ENCODE measurements at regions not wholly inside any gene's neighbourhood (a gene's known extent, or its start where the extent isn't known, plus 50 kb on each side); places are given as distances from the start of the nearest gene placed in this dataset.
A peak's percentile ranks its signal among the peaks of the same experiment; 100 is the strongest.
"Not testable (repeated sequence)": the region's sequence is repeated elsewhere in the genome, so short reads cannot be mapped to it uniquely, and the experiment has no call there.

- not testable (repeated sequence) for H3K4me3 ChIP-seq (ENCODE audit: low read depth in 1 of 3, low read length in 3 of 3); H3K27me3 ChIP-seq (ENCODE audit: control insufficient read depth in 3 of 3, insufficient read depth in 3 of 3, low read length in 3 of 3); DNase-seq; FAIRE-seq; H3K4me1 ChIP-seq (ENCODE audit: control insufficient read depth in 3 of 3, insufficient read depth in 2 of 3, low read depth in 1 of 3, low read length in 2 of 3); H3K36me3 ChIP-seq (ENCODE audit: control insufficient read depth in 3 of 3, insufficient read depth in 2 of 3, low read depth in 1 of 3, low read length in 3 of 3); H3K9me3 ChIP-seq (ENCODE audit: control insufficient read depth in 2 of 2, insufficient read depth in 1 of 2, low read depth in 1 of 2, low read length in 1 of 2); H3K27ac ChIP-seq (ENCODE audit: low read depth in 1 of 3, low read length in 2 of 3)
- 45 to 61% (median 53%) methylated on average over 2 of the region's 2 CpGs for WGBS, 3 donors
Measured at GRCh38 chr16:31581065-31581464, 53.4 kb downstream of the AHSP start.

GRCh38 chr16:31601737-31602384 lies 74.2 kb downstream of the AHSP start:
- DNase-seq; H3K27ac ChIP-seq (ENCODE audit: low read depth in 1 of 3, low read length in 2 of 3); H3K27me3 ChIP-seq (ENCODE audit: control insufficient read depth in 3 of 3, insufficient read depth in 3 of 3, low read length in 3 of 3); H3K4me1 ChIP-seq (ENCODE audit: control insufficient read depth in 3 of 3, insufficient read depth in 2 of 3, low read depth in 1 of 3, low read length in 2 of 3); FAIRE-seq; H3K9me3 ChIP-seq (ENCODE audit: control insufficient read depth in 2 of 2, insufficient read depth in 1 of 2, low read depth in 1 of 2, low read length in 1 of 2); H3K36me3 ChIP-seq (ENCODE audit: control insufficient read depth in 3 of 3, insufficient read depth in 2 of 3, low read depth in 1 of 3, low read length in 3 of 3); H3K4me3 ChIP-seq (ENCODE audit: low read depth in 1 of 3, low read length in 3 of 3): not testable (repeated sequence)
- 78 to 86% (median 85%) methylated on average over 9 of the region's 9 CpGs for WGBS, 3 donors

- no peaks in the 10 kb centered on the region for H3K4me1 ChIP-seq (ENCODE audit: control insufficient read depth in 3 of 3, insufficient read depth in 2 of 3, low read depth in 1 of 3, low read length in 2 of 3)
- H3K36me3 ChIP-seq (ENCODE audit: control insufficient read depth in 3 of 3, insufficient read depth in 2 of 3, low read depth in 1 of 3, low read length in 3 of 3): no peaks in the 10 kb centered on the region
- no peaks in the 10 kb centered on the region for H3K9me3 ChIP-seq (ENCODE audit: control insufficient read depth in 2 of 2, insufficient read depth in 1 of 2, low read depth in 1 of 2, low read length in 1 of 2)
- DNase-seq: no peak
- H3K27me3 ChIP-seq (ENCODE audit: control insufficient read depth in 3 of 3, insufficient read depth in 3 of 3, low read length in 3 of 3): no peaks in the 10 kb centered on the region
- no peak overlapping the region for H3K4me3 ChIP-seq (ENCODE audit: low read depth in 1 of 3, low read length in 3 of 3)
- FAIRE-seq: no peak
- H3K27ac ChIP-seq (ENCODE audit: low read depth in 1 of 3, low read length in 2 of 3): no peak overlapping the region
Measured at GRCh38 chr16:31618130-31618529, 90.4 kb downstream of the AHSP start.

GRCh38 chr16:31636433-31636832 lies 108.7 kb downstream of the AHSP start:
- no peak for FAIRE-seq
- Histone ChIP-seq H3K4me1 (ENCODE audit: control insufficient read depth in 3 of 3, insufficient read depth in 2 of 3, low read depth in 1 of 3, low read length in 2 of 3) (no peaks in the 10 kb centered on the region), H3K36me3 (ENCODE audit: control insufficient read depth in 3 of 3, insufficient read depth in 2 of 3, low read depth in 1 of 3, low read length in 3 of 3) (no peaks in the 10 kb centered on the region), H3K27me3 (ENCODE audit: control insufficient read depth in 3 of 3, insufficient read depth in 3 of 3, low read length in 3 of 3) (peaks cover 0 to 2% (median 0%) of the 10 kb centered on the region in 3 donors), H3K9me3 (ENCODE audit: control insufficient read depth in 2 of 2, insufficient read depth in 1 of 2, low read depth in 1 of 2, low read length in 1 of 2) (no peaks in the 10 kb centered on the region), H3K4me3 (ENCODE audit: low read depth in 1 of 3, low read length in 3 of 3) (no peak overlapping the region), H3K27ac (ENCODE audit: low read depth in 1 of 3, low read length in 2 of 3) (no peak overlapping the region)
- no peak for DNase-seq
- WGBS, 3 donors: 87 to 94% (median 90%) methylated on average over 7 of the region's 7 CpGs

GRCh38 chr16:31641279-31641678 lies 113.6 kb downstream of the AHSP start:
- Histone ChIP-seq H3K9me3 (ENCODE audit: control insufficient read depth in 2 of 2, insufficient read depth in 1 of 2, low read depth in 1 of 2, low read length in 1 of 2) (no peaks in the 10 kb centered on the region), H3K4me1 (ENCODE audit: control insufficient read depth in 3 of 3, insufficient read depth in 2 of 3, low read depth in 1 of 3, low read length in 2 of 3) (no peaks in the 10 kb centered on the region), H3K27ac (ENCODE audit: low read depth in 1 of 3, low read length in 2 of 3) (no peak overlapping the region), H3K36me3 (ENCODE audit: control insufficient read depth in 3 of 3, insufficient read depth in 2 of 3, low read depth in 1 of 3, low read length in 3 of 3) (no peaks in the 10 kb centered on the region), H3K27me3 (ENCODE audit: control insufficient read depth in 3 of 3, insufficient read depth in 3 of 3, low read length in 3 of 3) (peaks cover 0 to 2% (median 0%) of the 10 kb centered on the region in 3 donors), H3K4me3 (ENCODE audit: low read depth in 1 of 3, low read length in 3 of 3) (no peak overlapping the region)
- DNase-seq (no peak), FAIRE-seq (no peak)
- WGBS, 3 donors: 78 to 84% (median 79%) methylated on average over 4 of the region's 4 CpGs

- not testable (repeated sequence) for H3K27ac ChIP-seq (ENCODE audit: low read depth in 1 of 3, low read length in 2 of 3); DNase-seq; H3K36me3 ChIP-seq (ENCODE audit: control insufficient read depth in 3 of 3, insufficient read depth in 2 of 3, low read depth in 1 of 3, low read length in 3 of 3); H3K9me3 ChIP-seq (ENCODE audit: control insufficient read depth in 2 of 2, insufficient read depth in 1 of 2, low read depth in 1 of 2, low read length in 1 of 2); H3K4me3 ChIP-seq (ENCODE audit: low read depth in 1 of 3, low read length in 3 of 3); FAIRE-seq; H3K27me3 ChIP-seq (ENCODE audit: control insufficient read depth in 3 of 3, insufficient read depth in 3 of 3, low read length in 3 of 3); H3K4me1 ChIP-seq (ENCODE audit: control insufficient read depth in 3 of 3, insufficient read depth in 2 of 3, low read depth in 1 of 3, low read length in 2 of 3)
- WGBS, 3 donors: 81 to 85% (median 83%) methylated on average over 4 of the region's 4 CpGs
Measured at GRCh38 chr16:31655674-31656073, 128.0 kb downstream of the AHSP start.

- no peaks in the 10 kb centered on the region for H3K4me1 ChIP-seq (ENCODE audit: control insufficient read depth in 3 of 3, insufficient read depth in 2 of 3, low read depth in 1 of 3, low read length in 2 of 3)
- no peak overlapping the region for H3K4me3 ChIP-seq (ENCODE audit: low read depth in 1 of 3, low read length in 3 of 3)
- FAIRE-seq: no peak
- no peak overlapping the region for H3K27ac ChIP-seq (ENCODE audit: low read depth in 1 of 3, low read length in 2 of 3)
- no peaks in the 10 kb centered on the region for H3K36me3 ChIP-seq (ENCODE audit: control insufficient read depth in 3 of 3, insufficient read depth in 2 of 3, low read depth in 1 of 3, low read length in 3 of 3)
- peaks cover 0 to 2% of the 10 kb centered on the region in 2 donors for H3K9me3 ChIP-seq (ENCODE audit: control insufficient read depth in 2 of 2, insufficient read depth in 1 of 2, low read depth in 1 of 2, low read length in 1 of 2)
- no peak for DNase-seq
- peaks cover 0 to 7% (median 0%) of the 10 kb centered on the region in 3 donors for H3K27me3 ChIP-seq (ENCODE audit: control insufficient read depth in 3 of 3, insufficient read depth in 3 of 3, low read length in 3 of 3)
- 45 to 48% (median 45%) methylated on average over 3 of the region's 3 CpGs for WGBS, 3 donors
Measured at GRCh38 chr16:31664683-31665482, 137.2 kb downstream of the AHSP start.

- Histone ChIP-seq H3K27me3 (ENCODE audit: control insufficient read depth in 3 of 3, insufficient read depth in 3 of 3, low read length in 3 of 3) (no peaks in the 10 kb centered on the region), H3K4me1 (ENCODE audit: control insufficient read depth in 3 of 3, insufficient read depth in 2 of 3, low read depth in 1 of 3, low read length in 2 of 3) (no peaks in the 10 kb centered on the region), H3K36me3 (ENCODE audit: control insufficient read depth in 3 of 3, insufficient read depth in 2 of 3, low read depth in 1 of 3, low read length in 3 of 3) (no peaks in the 10 kb centered on the region), H3K4me3 (ENCODE audit: low read depth in 1 of 3, low read length in 3 of 3) (no peak overlapping the region), H3K9me3 (ENCODE audit: control insufficient read depth in 2 of 2, insufficient read depth in 1 of 2, low read depth in 1 of 2, low read length in 1 of 2) (no peaks in the 10 kb centered on the region), H3K27ac (ENCODE audit: low read depth in 1 of 3, low read length in 2 of 3) (no peak overlapping the region)
- WGBS, 3 donors: 53 to 64% (median 56%) methylated on average over 1 of the region's 1 CpG
- DNase-seq (no peak), FAIRE-seq (peak; percentile 71)
Measured at GRCh38 chr16:31674686-31675085, 147.0 kb downstream of the AHSP start.

All from small intestine (tissue), 7 donors.